Panc1 (cell line): ENCODE measurements at regions not wholly inside any gene's neighbourhood (a gene's known extent, or its start where the extent isn't known, plus 50 kb on each side); places are given as distances from the start of the nearest gene placed in this dataset.

Experiments used
- POLR2AphosphoS5 ChIP-seq: IDR thresholded peaks from 2 replicates; pipeline ENCODE4 v1.6.1; 2012; ENCODE audit warnings: mild to moderate bottlenecking, low read depth, low read length, moderate library complexity
- SIN3A ChIP-seq: IDR thresholded peaks from 2 replicates; pipeline ENCODE4 v1.6.1; 2012; ENCODE audit warnings: low read depth, mild to moderate bottlenecking, low read length, moderate library complexity, borderline replicate concordance; ENCODE audit not compliant: insufficient read depth
- TF ChIP-seq, protein P1 (sequence below): fragments of 450-650 bp; IDR thresholded peaks from 2 replicates; pipeline ENCODE4 v1.5.1; 2017; ENCODE audit warnings: mild to moderate bottlenecking

DNA sequence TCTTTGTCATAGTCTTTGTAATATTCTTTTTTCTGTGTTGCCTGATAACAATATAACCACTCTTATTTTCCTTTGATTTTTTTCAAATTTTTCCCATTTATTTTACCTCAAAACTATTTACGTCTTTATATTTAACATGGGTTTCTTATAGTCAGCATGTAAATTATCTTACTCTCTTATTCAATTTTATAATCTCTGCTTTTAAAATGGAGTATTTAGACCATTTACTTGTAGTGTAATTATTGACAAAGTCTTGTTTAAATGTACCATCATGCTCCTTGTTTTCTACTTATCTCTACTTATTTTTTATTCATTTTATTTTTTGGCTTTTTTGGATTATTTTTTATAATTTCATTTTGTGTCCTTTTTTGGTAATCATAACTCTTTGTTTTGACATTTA lies 476.5 kb upstream of the MAP3K7 start:
- TF ChIP-seq, protein P1, sequence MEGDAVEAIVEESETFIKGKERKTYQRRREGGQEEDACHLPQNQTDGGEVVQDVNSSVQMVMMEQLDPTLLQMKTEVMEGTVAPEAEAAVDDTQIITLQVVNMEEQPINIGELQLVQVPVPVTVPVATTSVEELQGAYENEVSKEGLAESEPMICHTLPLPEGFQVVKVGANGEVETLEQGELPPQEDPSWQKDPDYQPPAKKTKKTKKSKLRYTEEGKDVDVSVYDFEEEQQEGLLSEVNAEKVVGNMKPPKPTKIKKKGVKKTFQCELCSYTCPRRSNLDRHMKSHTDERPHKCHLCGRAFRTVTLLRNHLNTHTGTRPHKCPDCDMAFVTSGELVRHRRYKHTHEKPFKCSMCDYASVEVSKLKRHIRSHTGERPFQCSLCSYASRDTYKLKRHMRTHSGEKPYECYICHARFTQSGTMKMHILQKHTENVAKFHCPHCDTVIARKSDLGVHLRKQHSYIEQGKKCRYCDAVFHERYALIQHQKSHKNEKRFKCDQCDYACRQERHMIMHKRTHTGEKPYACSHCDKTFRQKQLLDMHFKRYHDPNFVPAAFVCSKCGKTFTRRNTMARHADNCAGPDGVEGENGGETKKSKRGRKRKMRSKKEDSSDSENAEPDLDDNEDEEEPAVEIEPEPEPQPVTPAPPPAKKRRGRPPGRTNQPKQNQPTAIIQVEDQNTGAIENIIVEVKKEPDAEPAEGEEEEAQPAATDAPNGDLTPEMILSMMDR, result no peak
- TF ChIP-seq POLR2AphosphoS5, result no peak
- TF ChIP-seq SIN3A, result no peak
